Stomach (tissue), 4 donors: ENCODE measurements at regions not wholly inside any gene's neighbourhood (a gene's known extent, or its start where the extent isn't known, plus 50 kb on each side); places are given as distances from the start of the nearest gene placed in this dataset.

ENCODE experiments used
- EP300 ChIP-seq: sonication (generic); formaldehyde crosslinking; IDR thresholded peaks from one replicate; pipeline ENCODE4 v1.6.1; 2017; ENCODE audit warnings: antibody characterized with exemption
- POLR2A ChIP-seq, 4 donors: fragments of 450-650 bp; IDR thresholded peaks; one replicate each; pipeline ENCODE4 v1.6.1; 2016; ENCODE audit warnings: antibody characterized with exemption in 4 of 4, control low read depth in 2 of 4, mild to moderate bottlenecking in 1 of 4, moderate library complexity in 1 of 4
- POLR2AphosphoS5 ChIP-seq, 3 donors: sonication (generic); formaldehyde crosslinking; IDR thresholded peaks; one replicate each; pipeline ENCODE4 v1.6.1; 2016; ENCODE audit warnings: antibody characterized with exemption in 3 of 3
- TF ChIP-seq, protein P1 (sequence below), 7 experiments: fragments of 450-650 bp in 4 of 7; fragments of 200-600 bp in 3 of 7; sonication (generic) in 3 of 7; IDR thresholded peaks; one replicate each; pipeline ENCODE4 v1.5.1; 2016 to 2019; ENCODE audit warnings: antibody characterized with exemption in 7 of 7, control low read depth in 2 of 7, mild to moderate bottlenecking in 1 of 7

DNA sequence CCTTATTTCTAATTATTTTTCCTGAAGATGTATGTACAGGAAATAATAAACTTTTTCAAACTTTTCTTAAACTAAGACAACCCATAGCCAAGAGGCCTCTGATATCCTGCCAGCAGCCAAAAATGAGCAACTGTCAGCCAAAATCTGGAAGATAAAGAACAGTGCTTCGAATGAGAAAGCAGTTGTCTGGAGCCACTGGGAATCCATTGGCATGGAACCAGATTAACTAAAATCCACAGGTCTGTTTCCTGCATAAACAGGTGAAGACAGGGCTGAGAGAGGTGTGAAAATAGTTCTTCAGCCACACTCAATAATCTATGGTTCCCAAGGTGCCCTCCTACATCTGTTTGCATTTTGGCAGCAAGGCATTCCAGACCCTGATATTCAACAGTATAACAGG is 1076.7 kb upstream of the PIK3C3 start:
- no peak for TF ChIP-seq POLR2A (IDR thresholded peaks at IDR 0.05)
- TF ChIP-seq, protein P1, sequence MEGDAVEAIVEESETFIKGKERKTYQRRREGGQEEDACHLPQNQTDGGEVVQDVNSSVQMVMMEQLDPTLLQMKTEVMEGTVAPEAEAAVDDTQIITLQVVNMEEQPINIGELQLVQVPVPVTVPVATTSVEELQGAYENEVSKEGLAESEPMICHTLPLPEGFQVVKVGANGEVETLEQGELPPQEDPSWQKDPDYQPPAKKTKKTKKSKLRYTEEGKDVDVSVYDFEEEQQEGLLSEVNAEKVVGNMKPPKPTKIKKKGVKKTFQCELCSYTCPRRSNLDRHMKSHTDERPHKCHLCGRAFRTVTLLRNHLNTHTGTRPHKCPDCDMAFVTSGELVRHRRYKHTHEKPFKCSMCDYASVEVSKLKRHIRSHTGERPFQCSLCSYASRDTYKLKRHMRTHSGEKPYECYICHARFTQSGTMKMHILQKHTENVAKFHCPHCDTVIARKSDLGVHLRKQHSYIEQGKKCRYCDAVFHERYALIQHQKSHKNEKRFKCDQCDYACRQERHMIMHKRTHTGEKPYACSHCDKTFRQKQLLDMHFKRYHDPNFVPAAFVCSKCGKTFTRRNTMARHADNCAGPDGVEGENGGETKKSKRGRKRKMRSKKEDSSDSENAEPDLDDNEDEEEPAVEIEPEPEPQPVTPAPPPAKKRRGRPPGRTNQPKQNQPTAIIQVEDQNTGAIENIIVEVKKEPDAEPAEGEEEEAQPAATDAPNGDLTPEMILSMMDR (IDR thresholded peaks at IDR 0.05) = no peak
- no peak for TF ChIP-seq EP300
- TF ChIP-seq POLR2AphosphoS5 (IDR thresholded peaks at IDR 0.05) = no peak
